Right lobe of liver (tissue), 6 donors: ENCODE measurements at regions not wholly inside any gene's neighbourhood (a gene's known extent, or its start where the extent isn't known, plus 50 kb on each side); places are given as distances from the start of the nearest gene placed in this dataset.

Experiments used
- ATAC-seq, 4 donors: fragments of 200-7000 bp; cut with Tn5 transposase; one replicate each; pipeline ENCODE4 v1.9.1; 2020; ENCODE audit warnings: mild to moderate bottlenecking in 4 of 4, moderate library complexity in 4 of 4
- DNase-seq, 3 donors: peaks; one replicate each; pipeline ENCODE4 v3.0.0-alpha.2; 2020
- H3K27ac ChIP-seq, 3 donors: fragments of 200-600 bp; one replicate each; pipeline ENCODE4 v1.8.0; 2022
- H3K27me3 ChIP-seq, 2 donors: fragments of 200-600 bp; one replicate each; pipeline ENCODE4 v1.8.0; 2022
- H3K36me3 ChIP-seq, 4 donors: fragments of 200-600 bp; sonication (generic) in 1 of 4; one replicate each; pipeline versions ENCODE4 v1.5.1 to v1.8.0; 2017 to 2022; ENCODE audit warnings: control low read depth in 1 of 4
- H3K4me1 ChIP-seq, 4 donors: fragments of 200-600 bp; sonication (generic) in 1 of 4; one replicate each; pipeline versions ENCODE4 v1.5.1 to v1.8.0; 2017 to 2022; ENCODE audit warnings: control low read depth in 1 of 4
- H3K4me3 ChIP-seq, 3 donors: fragments of 200-600 bp; one replicate each; pipeline ENCODE4 v1.8.0; 2022
- H3K9me3 ChIP-seq, 4 donors: fragments of 200-600 bp; sonication (generic) in 1 of 4; one replicate each; pipeline versions ENCODE4 v1.5.1 to v1.8.0; 2017 to 2022; ENCODE audit warnings: control low read depth in 1 of 4
- CTCF ChIP-seq, 4 donors: fragments of 200-600 bp in 3 of 4; fragments of 450-650 bp in 1 of 4; IDR thresholded peaks; one replicate each; pipeline versions ENCODE4 v1.5.1 to v1.8.0; 2016 to 2022; ENCODE audit warnings: antibody characterized with exemption in 4 of 4, mild to moderate bottlenecking in 2 of 4
- POLR2A ChIP-seq: fragments of 450-650 bp; IDR thresholded peaks from one replicate; pipeline ENCODE4 v1.6.1; 2017; ENCODE audit warnings: antibody characterized with exemption, mild to moderate bottlenecking
- WGBS: methylation state at CpG from one replicate; pipeline ENCODE4 v1.1.6; 2018; ENCODE audit warnings: low coverage, low lambda C conversion rate; ENCODE audit not compliant: insufficient coverage; ENCODE audit errors: missing lambda C conversion rate; 5-methylcytosine and 5-hydroxymethylcytosine counted together
- intact Hi-C, 2 donors: fragments of 100-400 bp; cut with DNase I; formaldehyde crosslinking; loops; one replicate each; pipeline versions ENCODE4 v1.11.2 to v1.14.1; 2022
- donor health status: DM: no; HTN: yes; CAD: no.
- donor health status: DM: no; HTN: no; CAD: no.
- donor health status: DM: no; HTN: no; CAD: no.
- donor health status: DM: no; HTN: yes; CAD: no.
- donor health status: DM: no; HTN: yes; CAD: no.

- Histone ChIP-seq H3K36me3 (no peaks in the 10 kb centered on the region), H3K4me3 (no peak overlapping the region), H3K4me1 (peaks cover 0 to 16% (median 0%) of the 10 kb centered on the region in 4 donors), H3K9me3 (no peaks in the 10 kb centered on the region), H3K27me3 (no peaks in the 10 kb centered on the region), H3K27ac (no peak overlapping the region)
- no peak for TF ChIP-seq CTCF (IDR thresholded peaks at IDR 0.05)
- no peak for TF ChIP-seq POLR2A
- DNase-seq (no peak), ATAC-seq (no peak)
- intact Hi-C loops, result no loop called here
- no CpG with 5 or more reads among the region's 3 CpGs for WGBS
These were observed 107.7 kb upstream of the JAG1 start for GRCh38 chr20:10781526-10781925.

GRCh38 chr20:10783707-10784553, 110.1 kb upstream of the JAG1 start:
- intact Hi-C loops, result no loop called here
- WGBS, result 48% methylated on average over 4 of the region's 4 CpGs
- peaks cover 0 to 16% (median 0%) of the 10 kb centered on the region in 4 donors for H3K4me1 ChIP-seq
- peak in 2 of 4 donors; percentile 47 to 63 for ATAC-seq
- no peak overlapping the region for H3K27ac ChIP-seq
- TF ChIP-seq CTCF (IDR thresholded peaks at IDR 0.05) (no peak), POLR2A (no peak)
- H3K9me3 ChIP-seq, result no peaks in the 10 kb centered on the region
- H3K36me3 ChIP-seq, result no peaks in the 10 kb centered on the region
- H3K4me3 ChIP-seq, result no peak overlapping the region
- no peak for DNase-seq
- no peaks in the 10 kb centered on the region for H3K27me3 ChIP-seq

GRCh38 chr20:10784554-10785183, 110.9 kb upstream of the JAG1 start:
- DNase-seq (no peak), ATAC-seq (no peak)
- H3K27ac ChIP-seq, result no peak overlapping the region
- intact Hi-C loops, result no loop called here
- no peaks in the 10 kb centered on the region for H3K36me3 ChIP-seq
- TF ChIP-seq POLR2A, result no peak
- TF ChIP-seq CTCF (IDR thresholded peaks at IDR 0.05), result no peak
- no peaks in the 10 kb centered on the region for H3K27me3 ChIP-seq
- no peaks in the 10 kb centered on the region for H3K9me3 ChIP-seq
- no peak overlapping the region for H3K4me3 ChIP-seq
- WGBS, result 46% methylated on average over 6 of the region's 6 CpGs
- H3K4me1 ChIP-seq, result peaks cover 0 to 16% (median 0%) of the 10 kb centered on the region in 4 donors

GRCh38 chr20:10786678-10787077, 112.9 kb upstream of the JAG1 start:
- intact Hi-C loops, result no loop called here
- Histone ChIP-seq H3K9me3 (no peaks in the 10 kb centered on the region), H3K4me1 (peaks cover 0 to 16% (median 0%) of the 10 kb centered on the region in 4 donors), H3K27ac (no peak overlapping the region), H3K27me3 (no peaks in the 10 kb centered on the region), H3K36me3 (no peaks in the 10 kb centered on the region), H3K4me3 (no peak overlapping the region)
- DNase-seq (no peak), ATAC-seq (no peak)
- 50% methylated on average over 1 of the region's 1 CpG for WGBS
- no peak for TF ChIP-seq CTCF (IDR thresholded peaks at IDR 0.05)
- no peak for TF ChIP-seq POLR2A
